HG03354 (cell line): ENCODE measurements at regions not wholly inside any gene's neighbourhood (a gene's known extent, or its start where the extent isn't known, plus 50 kb on each side); places are given as distances from the start of the nearest gene placed in this dataset.
"Not testable (repeated sequence)": the region's sequence is repeated elsewhere in the genome, so short reads cannot be mapped to it uniquely, and the experiment has no call there.

Experiments used
- ATAC-seq: cut with Tn5 transposase; IDR thresholded peaks from one replicate; pipeline ENCODE4 v1.9.1; 2021; ENCODE audit warnings: mild to moderate bottlenecking; ENCODE audit not compliant: unreplicated experiment, poor library complexity, severe bottlenecking

GRCh38 chr5:96321345-96321744 is 111.7 kb downstream of the PCSK1 start:
- ATAC-seq, result no peak

GRCh38 chr5:96320797-96321196 is 112.3 kb downstream of the PCSK1 start:
- no peak for ATAC-seq

DNA sequence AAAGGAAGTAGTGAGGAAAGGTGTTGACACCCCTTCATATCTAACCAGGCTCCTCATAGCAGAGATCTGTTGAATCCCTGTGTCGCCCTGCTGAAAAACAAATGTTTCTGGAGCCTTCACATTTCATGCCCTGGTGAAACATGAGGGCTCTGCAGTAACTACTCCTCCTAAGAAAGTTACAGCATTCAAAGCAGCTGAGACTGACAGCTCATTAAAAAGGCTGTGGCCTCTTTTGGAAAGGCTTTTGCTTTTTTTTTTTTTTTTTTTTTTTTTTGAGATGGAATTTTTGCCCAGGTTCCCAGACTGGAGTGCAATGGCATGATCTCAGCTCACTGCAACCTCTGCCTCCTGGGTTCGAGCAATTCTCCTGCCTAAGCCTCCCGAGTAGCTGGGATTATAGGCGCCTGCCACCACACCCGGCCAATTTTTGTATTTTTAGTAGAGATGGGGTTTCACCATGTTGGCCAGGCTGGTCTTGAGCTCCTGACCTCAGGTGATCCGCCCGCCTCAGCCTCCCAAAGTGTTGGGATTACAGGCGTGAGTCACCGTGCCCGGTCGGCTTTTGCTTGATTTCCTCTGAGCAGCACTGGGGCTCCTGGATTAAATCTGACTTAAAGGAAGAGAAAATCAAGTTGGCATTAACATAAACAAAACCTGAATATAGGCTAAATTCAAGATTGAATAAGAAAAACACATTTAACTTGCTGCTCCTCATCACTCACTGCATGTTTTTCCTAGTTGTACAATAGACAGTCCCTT is 112.9 kb downstream of the PCSK1 start:
- not testable (repeated sequence) for ATAC-seq

- ATAC-seq, result no peak
Measured at GRCh38 chr5:96318569-96319110, 114.4 kb downstream of the PCSK1 start.

DNA sequence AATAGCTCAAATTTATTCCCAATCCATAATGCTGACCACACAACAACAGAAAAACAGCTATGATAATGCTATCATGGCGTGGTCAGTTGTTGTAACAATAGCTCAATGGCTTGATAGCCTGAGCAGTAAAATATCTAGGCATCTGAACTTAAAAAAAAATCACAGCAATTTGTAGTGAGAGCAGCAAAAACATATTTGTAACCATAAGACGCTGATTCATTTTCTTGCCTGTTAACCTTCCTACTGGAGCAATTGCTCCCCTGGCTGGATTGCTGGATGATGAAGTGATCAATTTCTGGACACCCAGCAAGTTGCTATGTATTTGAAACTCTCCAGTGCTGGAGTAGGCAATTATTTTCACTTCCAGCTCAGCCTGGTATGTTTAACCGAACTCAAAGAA is 115.1 kb downstream of the PCSK1 start:
- ATAC-seq, result no peak

GRCh38 chr5:96316487-96316886 is 116.6 kb downstream of the PCSK1 start:
- ATAC-seq, result no peak

DNA sequence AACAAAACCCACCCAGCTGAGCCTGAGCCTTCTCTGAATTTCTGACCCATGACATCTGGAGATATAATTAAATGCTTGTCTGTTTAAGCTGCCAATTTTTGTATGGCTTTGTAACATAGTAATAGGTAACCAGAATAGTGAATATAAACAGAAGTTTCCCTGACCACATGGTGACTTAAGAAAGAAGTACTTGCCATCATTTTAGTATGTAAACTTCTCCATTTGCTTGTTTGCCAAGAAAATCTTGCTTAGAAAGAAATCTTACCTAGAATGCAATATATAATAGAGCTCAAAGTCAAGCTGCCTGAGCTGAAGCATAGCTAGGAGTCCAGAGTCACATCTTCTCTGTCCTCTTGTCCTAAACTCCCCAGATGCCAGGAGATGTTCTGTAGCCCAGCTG is 117.0 kb downstream of the PCSK1 start:
- ATAC-seq, result no peak

GRCh38 chr5:96315431-96315830 is 117.6 kb downstream of the PCSK1 start:
- ATAC-seq, result peak; percentile 82

GRCh38 chr5:96312383-96312782 is 120.7 kb downstream of the PCSK1 start:
- no peak for ATAC-seq

DNA sequence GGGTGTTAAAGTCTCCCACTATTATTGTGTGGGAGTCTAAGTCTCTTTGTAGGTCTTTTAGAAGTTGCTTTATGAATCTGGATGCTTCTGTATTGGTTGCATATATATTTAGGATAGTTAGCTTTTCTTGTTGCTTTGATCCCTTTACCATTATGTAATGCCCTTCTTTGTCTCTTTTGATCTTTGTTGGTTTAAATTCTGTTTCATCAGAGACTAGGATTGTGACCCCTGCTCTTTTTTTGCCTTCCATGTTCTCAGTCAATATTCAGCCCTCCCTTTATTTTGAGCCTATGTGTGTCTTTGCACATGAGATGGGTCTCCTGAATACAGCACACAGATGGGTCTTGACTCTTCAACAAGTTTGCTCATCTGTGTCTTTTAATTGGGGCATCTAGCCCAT is 126.0 kb downstream of the PCSK1 start:
- not testable (repeated sequence) for ATAC-seq

GRCh38 chr5:96302174-96302738 is 130.8 kb downstream of the PCSK1 start:
- no peak for ATAC-seq

DNA sequence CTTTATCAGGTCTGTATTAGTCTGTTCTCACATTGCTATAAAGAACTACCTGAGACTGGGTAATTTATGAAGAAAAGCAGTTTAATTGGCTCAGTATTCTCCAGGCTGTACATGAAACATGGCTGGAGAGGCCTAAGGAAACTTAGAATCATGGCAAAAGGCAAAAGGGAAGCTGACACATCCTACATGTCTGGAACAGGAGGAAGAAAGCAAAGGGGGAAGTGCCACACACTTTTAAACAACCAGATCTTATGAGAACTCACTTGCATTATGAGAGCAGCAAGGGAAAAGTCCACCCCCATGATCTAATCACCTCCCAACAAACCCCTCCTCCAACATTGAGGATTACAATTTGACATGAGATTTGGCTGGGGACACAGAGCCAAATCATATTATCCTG is 132.1 kb downstream of the PCSK1 start:
- ATAC-seq, result no peak

DNA sequence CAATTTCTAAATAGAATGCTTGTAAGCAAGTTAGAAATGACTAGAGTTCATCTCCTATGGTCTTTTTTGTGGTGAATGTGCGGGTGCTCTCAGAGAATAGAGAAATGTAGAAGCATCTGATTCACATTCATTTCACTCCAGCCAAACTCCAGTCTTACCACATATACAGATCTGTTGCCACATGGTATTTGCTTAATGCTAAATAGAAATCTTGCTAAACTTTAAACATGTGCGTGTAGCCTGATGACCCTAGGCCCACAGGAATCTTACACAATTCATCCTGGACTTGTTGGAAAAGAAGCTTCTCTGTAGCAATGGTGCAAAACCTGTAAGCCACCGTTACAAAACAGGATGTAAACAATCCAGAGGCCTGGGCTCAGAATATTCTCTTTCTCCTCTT is 135.2 kb downstream of the PCSK1 start:
- no peak for ATAC-seq

- no peak for ATAC-seq
Measured at GRCh38 chr5:96297290-96297689, 135.8 kb downstream of the PCSK1 start.

DNA sequence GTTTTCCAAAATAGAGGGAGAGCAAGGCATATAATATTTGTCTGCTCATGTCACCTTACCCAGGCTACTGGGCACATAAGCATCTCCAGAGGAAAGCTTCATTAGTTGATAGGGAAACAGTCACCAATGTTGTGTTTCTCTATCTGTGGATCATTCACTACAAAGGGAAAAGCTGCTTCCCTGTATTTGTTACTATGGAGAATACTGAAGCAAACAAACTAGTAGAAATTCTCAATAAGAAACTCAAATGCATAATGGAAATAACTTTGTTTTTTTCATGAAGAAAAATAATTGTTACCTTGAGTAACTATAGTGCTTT is 138.2 kb downstream of the PCSK1 start:
- ATAC-seq, result no peak

- ATAC-seq, result no peak
Measured at GRCh38 chr5:96293966-96294883, 138.8 kb downstream of the PCSK1 start.

GRCh38 chr5:96292582-96293247 is 140.3 kb downstream of the PCSK1 start:
- no peak for ATAC-seq

- ATAC-seq, result not testable (repeated sequence)
Measured at GRCh38 chr5:96289287-96289686, 143.8 kb downstream of the PCSK1 start.

DNA sequence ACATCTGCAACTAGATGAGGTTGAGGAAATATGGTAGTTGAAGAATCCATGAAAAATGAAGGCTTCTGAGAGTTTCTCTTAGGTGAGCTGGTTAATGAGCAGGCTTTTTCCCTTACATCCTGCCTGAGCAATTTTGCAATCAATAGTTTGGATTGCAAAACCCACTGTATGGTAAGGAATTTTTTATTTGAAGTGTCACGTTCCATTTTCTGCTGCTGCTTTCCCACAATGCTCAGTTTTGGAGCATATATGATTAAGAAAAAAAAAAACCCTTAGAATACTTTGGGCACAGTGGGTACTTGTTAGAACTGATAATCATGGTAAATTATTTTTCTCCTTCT is 144.2 kb downstream of the PCSK1 start:
- no peak for ATAC-seq

DNA sequence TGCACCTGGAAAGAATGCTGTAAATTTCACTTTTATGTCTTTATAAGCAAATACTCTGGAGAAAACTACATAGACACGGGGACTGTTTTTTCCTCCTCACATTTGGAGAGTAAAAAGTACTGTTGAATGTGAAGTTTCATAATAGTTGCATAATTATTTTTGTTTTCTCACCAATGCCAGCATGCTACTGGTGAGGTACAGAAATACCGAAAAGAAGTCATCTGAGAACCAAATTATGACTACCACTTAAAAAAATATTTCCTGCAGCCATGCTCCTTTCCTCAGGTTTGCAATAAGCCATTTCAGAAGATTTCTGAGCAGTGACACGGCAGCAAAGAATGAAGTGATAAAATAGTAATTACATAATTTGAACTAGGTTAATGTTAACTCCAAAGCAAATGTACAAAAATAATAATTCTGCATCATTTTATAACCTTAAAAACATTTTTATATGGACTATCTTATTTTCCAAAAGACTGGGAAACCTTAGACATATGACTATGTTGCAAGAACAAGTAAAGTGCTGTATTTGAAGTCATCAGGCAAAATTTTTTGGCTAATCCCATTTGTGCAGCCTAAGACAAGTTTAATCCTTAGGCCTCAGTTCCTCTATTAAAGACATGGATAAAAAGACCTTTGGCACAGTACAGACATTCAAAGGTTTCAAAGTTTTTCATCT is 144.7 kb downstream of the PCSK1 start:
- ATAC-seq, result no peak
